Heart left ventricle (tissue), 13 donors: ENCODE measurements at regions not wholly inside any gene's neighbourhood (a gene's known extent, or its start where the extent isn't known, plus 50 kb on each side); places are given as distances from the start of the nearest gene placed in this dataset.
"Not testable (repeated sequence)": the region's sequence is repeated elsewhere in the genome, so short reads cannot be mapped to it uniquely, and the experiment has no call there.

ENCODE experiments used
- CTCF ChIP-seq, 12 donors: fragments of 200-600 bp; sonication (generic) in 4 of 12; IDR thresholded peaks; one replicate each; pipeline versions ENCODE4 v1.5.0 to v1.8.0; 2018 to 2022; ENCODE audit warnings: antibody characterized with exemption in 12 of 12, mild to moderate bottlenecking in 5 of 12
- POLR2A ChIP-seq, 2 donors: fragments of 450-650 bp; IDR thresholded peaks; one replicate each; pipeline ENCODE4 v1.6.1; 2017; ENCODE audit warnings: antibody characterized with exemption in 2 of 2, mild to moderate bottlenecking in 2 of 2, moderate library complexity in 2 of 2
- donor health status: ischemic (EF 13 %, LVEDD 7.1; RV severe dilation, severe dysfunction).
- donor health status: DM: no; HTN: yes; CAD: no.
- donor health status: DM: no; HTN: no; CAD: no.
- donor health status: ischemic (EF 25% LVEDD 6.9; RV normal size, moderate dysfunction).
- donor health status: ischemic (EF 25% LVEDD 5.7; RV mildly dilated, moderate dysfunction).
- donor health status: ischemic (EF 35%, LVEDD 5.7; RV mildly dilated, moderate dysfunction).
- donor health status: nonischemic (EF 11% LVEDD 7.7; RV severe dilation, severe dysfunction).
- donor health status: DM: yes; HTN: yes; CAD: no.
- donor health status: PGD.
- donor health status: ischemic (EF 29% LVEDD 5.4; RV normal size, mild dysfunction).
- donor health status: nonischemic (EF 23%, LVEDD 6.1; RV moderate dilation, normal function).

- not testable (repeated sequence) for TF ChIP-seq CTCF, POLR2A (IDR thresholded peaks at IDR 0.05)
These were observed 147.0 kb upstream of the ELL2 start for GRCh38 chr5:96108629-96109028.
